HG03520 (cell line): ENCODE measurements at regions not wholly inside any gene's neighbourhood (a gene's known extent, or its start where the extent isn't known, plus 50 kb on each side); places are given as distances from the start of the nearest gene placed in this dataset.

Experiments used
- ATAC-seq: cut with Tn5 transposase; IDR thresholded peaks from one replicate; pipeline ENCODE4 v1.9.1; 2021; ENCODE audit warnings: mild to moderate bottlenecking, moderate library complexity; ENCODE audit not compliant: unreplicated experiment

DNA sequence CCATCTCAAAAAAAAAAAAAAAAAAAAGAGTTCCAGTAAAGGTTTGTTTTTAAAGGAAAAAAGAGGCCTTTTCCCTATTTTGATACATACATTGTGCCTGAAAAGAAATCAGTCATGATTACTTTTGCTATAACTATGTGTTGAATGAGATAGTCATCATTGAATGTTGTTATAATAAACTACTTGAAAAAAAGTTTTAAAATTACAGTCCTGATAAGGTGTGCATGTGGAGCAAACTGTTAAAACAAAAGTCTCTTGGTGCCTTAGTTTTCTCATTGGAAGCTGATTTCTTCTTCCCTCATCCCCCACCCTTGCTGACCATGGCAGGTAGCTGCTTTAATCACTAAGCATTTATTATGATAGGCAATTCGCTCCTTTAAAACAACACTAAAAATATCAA is 172.3 kb upstream of the TBCA start:
- ATAC-seq = no peak

DNA sequence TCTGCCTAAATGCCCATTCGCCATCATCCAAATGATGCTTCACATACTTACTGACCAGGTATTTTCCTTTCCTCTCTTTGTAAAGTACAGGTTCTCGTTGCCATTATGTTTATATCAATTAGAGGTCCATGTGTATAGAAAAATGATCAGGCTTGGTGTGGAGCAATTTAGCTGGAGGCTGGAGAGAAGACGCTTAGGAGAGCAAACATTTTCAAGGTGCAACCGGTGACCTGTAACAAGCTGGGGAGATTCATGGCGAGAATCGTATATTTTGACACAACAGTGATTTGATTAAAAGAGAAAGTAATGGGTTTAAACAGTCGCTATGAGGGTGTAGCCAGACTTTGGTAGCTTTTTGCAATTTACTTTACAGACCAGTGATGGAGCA is 170.9 kb upstream of the TBCA start:
- no peak for ATAC-seq

DNA sequence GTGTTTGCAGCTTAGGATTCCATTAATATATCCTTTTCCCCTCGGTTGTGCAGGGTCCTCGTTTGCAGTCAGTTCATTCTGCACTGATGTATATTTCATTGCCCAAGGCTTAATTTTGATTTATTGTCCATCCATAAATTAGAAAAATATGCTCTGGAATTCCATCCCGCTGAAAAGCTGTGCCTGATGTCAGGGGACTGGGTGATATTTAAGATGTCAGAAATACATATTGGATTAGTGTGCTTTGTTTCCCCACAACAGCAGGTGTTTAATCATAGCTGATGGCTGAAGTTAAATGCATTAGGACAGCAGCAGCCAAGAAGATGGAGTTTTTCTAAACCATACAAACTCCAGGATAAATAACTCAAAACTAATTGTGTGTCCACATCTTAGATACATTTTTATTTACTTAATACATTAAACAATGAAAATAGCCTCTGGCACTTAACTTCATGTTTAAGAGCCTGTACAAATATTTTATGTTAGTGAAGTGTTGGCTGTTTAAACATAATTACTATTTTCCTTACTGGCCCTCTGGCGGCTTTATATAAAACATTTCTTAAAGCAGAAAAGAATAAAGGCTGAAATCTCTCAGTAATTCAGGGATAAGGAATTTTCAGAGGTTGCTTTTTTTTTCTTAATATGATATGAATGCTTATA is 170.4 kb upstream of the TBCA start:
- no peak for ATAC-seq

DNA sequence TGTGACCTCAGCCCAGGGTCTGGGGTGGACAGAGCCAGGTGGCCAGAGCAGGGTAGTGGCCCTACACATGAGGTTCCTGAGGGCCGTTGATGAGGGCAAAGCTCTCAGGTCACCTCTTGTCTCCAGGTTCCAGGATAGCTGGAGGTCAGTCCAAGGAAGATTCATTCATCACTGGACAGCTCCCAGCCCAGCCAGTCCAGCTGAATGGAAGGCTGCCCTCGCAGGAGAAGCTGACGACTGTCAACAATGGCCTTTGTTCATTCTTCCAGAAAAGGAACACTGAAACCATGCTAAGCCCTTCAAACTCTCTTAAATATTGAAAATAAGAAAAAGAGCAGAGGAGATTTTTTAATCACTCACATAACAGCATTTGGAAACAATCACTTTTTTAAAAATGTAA is 169.7 kb upstream of the TBCA start:
- no peak for ATAC-seq

DNA sequence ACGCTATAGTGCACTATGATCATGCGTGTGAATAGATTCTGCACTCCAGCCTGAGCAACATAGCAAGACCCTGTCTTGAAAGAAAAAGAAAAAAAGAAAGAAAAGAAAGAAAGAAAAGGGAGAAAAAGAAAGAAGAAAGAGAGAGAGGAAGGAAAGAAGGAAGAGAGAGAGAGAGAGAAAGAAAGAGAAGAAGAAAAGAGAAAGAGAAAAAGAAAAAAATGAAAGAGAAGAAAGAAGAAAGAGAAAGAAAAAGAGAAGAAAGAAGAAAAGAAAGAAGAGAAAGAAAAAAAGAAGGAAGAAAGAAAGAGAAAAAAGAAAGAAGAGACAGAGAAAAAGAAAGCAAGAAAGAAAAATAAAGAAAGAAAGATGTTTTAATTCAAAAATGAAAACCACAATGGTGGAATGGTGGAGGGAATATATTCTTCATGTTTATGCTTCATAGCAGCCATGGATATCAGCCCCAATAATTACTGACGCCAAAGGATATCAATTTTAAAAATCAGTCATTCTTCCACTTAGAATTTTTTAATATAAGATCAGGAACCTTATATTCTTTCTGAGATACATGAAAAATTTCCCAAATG is 168.7 kb upstream of the TBCA start:
- no peak for ATAC-seq

DNA sequence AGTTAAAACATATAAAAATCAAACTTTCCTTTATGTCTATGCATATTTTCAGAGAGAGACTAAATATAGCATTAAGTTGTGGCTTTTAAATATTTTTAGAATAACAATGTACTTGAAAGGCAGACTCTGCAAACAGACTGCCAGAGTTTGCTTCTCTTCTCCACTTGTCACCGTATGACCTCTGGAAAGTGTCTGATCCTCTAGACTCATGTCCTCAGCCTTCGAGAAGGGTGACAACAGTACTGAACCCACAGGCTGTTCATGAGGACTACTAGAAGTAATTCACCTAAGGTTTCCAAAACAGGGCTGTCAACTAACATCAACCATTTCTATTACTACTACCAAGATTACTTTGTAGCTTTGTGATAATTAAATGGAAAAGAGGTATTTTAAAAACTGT is 167.7 kb upstream of the TBCA start:
- no peak for ATAC-seq

DNA sequence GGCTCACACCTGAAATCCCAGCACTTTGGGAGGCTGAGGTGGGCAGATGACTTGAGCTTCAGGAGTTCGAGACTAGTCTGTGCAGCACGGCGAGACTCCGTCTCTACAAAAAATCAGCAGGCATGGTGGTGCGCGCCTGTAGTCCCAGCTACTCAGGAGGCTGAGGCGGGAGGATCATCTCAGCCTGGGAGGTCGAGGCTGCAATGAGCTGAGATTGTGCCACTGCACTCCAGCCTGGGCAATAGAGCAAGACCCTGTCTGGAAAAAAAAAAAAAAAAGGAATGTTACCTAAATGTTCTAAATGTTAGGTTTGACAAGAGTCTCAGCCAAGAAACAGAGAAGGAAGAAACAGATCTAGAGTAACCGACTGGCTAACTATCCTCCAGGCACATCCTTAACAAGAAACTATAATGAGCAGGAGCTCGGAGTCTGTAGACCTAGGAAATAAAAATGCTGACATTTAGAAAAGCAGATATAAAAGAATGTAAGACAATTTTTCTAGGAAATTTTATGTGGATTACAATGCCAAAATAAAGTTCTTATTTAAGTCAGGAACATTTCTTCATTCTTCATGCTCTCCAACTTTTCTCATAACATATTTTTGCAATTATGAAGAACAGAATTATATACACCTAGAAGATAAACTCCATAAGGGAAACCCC is 166.6 kb upstream of the TBCA start:
- ATAC-seq = no peak

DNA sequence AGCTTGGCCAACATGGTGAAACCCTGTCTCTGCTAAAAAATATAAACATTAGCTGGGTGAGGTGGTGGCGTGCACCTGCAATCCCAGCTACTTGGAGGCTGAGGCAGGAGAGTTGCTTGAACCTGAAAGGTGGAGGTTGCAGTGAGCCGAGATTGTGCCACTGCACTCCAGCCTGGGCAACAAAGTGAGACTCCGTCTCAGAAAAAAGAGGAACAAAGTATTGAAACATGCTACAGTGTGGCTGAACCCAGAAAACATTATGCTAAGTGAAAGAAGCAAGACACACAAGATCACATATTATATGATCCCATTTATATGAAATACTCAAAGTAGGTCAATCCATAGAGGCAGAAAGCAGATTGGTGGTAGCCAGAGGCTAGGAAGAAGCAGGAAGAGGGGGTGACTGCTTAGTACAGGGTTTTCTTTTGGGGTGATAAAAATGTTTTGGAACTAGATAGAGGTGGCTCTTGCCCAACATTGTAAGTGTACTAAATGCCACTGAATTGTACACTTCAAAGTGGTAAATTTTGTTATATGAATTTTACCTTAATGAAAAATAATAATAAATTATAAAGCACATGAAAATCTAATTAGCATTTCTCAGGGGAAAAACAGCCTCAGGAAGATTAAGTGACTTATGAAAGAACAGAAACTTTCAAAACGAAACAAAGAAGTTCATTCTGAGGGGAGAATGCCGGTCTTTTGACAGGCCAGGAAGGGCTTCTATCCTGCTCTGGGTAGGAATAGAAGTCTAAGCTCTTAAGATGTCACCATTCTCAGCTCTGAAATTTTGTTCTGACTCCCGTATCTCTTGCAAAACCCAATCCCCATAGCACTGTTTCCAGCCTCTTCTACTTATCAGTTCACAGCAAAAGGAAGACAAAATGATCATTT is 161.1 kb upstream of the TBCA start:
- peak; percentile 92 for ATAC-seq

DNA sequence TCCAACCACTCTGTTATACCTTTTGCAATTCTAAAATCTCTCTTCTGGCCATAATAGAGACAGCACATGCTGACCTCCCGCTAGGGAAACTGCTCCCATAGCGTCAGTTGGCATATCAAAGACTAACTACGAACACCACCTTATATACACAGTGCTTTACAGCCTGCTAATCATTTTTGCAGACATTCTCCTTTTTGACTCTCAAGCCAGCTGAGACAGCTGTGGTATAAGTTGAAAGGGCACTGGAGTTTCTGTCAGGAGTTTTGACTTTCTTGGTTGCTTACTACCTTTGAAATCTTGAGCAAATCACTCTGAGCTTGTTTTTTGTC is 160.2 kb upstream of the TBCA start:
- ATAC-seq = no peak

DNA sequence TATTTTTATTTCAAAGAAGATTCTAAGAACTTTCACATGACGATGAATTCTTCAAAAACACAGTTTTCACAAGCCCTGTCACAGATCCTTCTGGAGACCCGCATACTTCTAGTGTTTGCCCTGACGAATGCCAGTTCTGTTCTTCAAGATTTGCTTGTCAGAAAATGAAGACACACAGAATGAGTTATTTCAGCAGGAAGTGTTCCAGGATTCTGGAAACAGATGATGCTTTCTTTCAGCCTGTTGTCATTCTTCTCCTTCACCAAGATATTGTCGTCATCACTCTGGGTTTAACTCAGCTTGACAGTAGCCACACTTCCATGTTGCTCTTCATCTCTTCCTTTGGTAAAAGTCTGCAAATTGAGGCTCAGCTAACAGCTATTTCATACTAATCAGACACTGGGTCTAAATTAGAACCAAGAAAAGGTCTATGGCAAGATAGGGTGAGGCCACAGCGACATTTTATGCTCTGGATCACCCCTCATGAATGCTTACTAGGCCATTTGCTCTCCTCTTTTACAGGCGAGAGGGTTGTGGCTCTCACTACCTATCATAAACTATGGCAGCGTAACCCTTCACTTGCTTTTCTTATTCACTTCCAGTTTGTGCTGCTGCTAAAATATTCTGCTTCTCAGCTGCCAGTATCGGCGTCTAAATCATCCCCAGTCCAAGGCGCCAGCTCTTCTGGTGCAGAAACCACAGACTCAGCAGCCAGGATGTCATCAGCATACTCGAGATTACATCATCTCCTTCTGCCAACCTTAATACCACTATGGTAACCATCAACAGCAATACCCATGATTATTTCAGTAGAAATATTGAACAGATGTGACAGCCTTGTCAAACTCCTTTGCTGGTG is 159.6 kb upstream of the TBCA start:
- no peak for ATAC-seq

DNA sequence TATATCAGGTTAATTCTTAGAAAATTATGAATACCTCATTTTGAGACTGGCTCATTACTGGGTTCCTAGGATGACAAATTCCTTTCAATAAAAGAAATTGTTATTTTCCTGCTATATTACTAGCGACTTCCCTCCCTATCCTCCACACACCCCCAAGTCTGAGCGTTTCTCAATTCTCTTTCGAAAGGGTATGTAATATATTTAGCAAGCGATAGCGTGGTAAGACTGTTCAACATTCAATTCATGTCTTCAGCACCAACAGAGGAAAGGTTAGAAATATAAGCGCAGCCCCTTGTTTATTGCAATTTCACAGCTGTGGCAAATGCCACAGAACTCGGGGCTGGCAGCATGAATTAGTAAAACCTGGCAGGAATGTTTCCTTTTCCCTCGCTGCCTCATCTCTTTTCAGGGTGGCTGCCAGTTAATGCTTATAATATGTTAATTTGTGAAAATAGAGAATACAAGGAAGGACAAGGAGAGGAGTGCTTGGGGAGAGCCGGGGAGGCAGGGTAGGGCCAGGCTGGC is 152.7 kb upstream of the TBCA start:
- no peak for ATAC-seq

DNA sequence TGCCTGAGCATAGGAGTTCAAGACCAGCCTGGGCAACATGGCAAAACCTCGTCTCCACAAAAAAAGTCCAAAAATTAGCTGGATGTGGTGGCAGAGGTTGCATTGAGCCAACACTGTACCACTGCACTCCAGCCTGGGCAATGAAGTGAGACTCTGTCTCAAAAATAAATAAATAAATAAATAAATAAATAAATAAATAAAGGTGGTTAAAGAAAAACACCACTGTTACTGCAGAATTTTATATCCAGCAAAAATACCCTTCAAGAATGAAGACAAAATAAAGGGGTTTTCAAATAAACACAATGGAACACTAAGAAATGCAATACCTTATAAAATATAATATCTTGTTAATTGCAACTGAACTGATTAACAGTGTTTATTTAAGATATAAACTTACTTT is 150.2 kb upstream of the TBCA start:
- ATAC-seq = no peak

DNA sequence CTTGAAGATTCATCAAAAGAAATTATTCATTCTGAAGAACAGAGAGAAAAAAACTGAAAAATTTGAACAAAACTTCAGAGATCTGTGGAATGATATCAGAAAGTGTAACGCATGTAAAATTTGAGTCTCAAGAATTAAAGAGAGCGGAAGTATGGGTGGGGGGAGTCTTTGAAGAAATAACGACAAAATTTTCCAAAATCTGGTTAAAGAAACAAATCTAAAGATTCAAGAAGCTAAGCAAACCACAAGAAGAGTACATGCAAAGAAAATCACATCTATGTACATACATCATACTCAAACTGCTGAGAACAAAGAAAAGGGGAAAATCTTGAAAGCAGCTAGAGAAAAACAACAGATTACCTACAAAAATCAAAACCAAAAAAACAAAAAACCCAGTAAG is 149.4 kb upstream of the TBCA start:
- no peak for ATAC-seq

DNA sequence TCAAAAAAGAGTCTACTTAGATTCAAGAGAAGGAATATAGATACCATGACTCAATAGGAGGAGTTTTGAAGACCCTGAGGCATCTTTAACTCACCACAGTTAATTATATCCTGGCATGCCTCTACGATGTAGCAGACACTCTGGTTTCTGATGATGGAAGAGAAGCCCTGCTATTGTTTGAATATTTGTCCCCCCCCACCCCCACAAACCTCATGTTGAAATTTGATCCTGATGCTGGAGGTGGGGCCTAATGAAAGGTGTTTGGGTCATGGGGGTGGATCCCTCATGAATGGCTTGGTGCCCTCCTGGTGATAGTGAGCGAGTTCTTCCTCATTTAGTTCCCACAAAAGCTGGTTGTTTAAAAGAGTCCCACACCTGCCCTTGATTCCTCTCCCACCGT is 147.9 kb upstream of the TBCA start:
- ATAC-seq = no peak

DNA sequence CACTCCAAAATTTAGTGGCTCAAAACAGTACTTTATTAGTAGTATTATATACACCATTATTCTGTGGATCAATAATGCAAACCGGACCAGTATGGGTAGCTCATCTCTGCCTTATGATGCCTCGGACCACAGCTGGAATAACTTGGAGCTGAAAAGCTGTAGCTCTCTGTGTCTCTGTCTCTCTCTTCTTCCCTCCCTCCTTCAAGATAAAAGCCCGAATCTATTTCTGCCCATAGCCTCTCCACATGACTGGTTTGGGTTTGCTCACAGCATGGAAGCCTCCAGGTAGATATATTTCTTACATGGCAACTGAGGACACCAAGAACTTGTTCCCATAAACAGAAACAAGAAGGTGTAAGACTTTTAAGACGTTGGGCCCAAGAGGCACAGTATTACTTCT is 147.5 kb upstream of the TBCA start:
- ATAC-seq = no peak

DNA sequence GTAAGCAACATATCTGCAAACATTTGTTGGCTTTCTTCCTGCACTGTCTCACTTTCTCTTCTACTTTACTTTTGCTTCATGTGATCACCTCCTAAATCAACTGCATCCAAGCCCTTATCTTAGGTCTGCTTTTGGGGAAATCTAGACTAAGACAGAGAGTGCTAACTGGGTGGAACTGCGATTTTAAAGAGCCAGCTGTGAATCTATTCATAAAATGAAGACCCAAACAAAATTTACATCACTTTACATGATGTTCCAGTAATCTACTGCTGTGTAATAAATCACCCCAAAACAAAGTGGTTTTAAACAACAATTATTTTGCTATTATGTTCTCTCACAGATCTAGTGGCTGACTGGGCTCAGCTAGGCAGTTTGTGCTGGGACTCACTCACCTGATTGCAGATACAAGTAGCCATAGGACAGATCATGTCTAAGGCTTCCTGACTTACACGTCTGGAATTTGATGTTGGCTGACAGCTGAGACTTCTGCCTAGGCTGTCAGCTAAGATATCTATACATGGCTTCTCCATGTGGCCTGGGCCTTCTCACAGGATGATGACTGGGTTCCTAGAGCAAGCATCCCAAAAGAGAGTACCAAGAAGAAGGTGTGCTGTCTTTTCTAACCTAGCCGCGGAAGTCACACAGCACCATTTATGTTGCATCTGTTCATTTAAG is 145.1 kb upstream of the TBCA start:
- ATAC-seq = no peak

DNA sequence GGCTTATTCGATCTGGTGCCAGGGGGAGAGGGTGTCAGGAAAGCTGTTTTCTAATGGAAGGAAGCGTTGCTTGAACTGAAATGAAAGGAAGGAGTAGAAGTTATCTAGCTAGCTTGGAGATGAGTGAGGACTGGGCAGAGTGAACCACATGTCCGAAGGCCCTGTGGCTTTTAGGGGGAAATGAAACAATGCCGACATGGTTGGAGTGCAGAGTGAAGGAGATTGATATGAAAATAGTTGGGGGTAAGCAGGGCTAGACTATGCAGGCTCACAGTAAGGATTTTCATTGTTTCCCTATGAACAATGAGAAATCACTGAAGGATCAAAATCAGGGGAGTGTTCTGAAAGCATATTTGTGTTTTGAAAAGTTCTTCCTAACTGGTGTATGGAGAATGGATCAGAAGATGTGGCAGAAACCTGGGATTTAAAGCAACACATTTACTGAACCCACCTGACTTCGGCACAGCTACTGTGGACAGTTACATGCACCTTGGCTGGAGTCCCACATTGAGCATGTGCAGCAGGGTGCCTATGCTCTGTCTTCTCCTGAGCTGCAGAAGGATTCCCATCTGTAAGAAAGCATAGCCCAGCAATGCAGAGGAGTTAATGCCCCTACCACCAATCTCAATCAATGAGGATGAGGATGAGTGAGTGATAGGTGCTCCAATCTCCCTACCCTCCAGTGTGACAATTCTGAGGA is 144.4 kb upstream of the TBCA start:
- no peak for ATAC-seq

DNA sequence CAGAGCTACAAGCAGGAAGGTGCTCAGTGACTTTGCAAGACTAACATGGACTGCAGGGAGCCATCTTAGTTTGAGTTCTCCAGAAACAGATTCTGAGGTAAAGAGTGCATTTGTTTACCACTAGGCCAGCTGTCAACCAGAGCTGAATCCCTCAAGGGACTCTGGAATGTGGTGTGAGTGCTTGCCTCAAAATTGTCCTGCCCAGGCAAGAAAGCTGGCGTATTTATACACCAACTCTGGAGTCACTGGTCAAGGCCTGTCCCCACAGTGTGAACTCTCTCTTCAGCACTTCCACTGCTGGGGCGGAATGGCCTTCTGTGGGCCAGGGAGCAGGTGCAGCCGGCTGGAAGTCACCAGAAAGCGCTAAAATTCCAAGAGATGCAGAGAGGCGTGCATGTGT is 139.2 kb upstream of the TBCA start:
- no peak for ATAC-seq

DNA sequence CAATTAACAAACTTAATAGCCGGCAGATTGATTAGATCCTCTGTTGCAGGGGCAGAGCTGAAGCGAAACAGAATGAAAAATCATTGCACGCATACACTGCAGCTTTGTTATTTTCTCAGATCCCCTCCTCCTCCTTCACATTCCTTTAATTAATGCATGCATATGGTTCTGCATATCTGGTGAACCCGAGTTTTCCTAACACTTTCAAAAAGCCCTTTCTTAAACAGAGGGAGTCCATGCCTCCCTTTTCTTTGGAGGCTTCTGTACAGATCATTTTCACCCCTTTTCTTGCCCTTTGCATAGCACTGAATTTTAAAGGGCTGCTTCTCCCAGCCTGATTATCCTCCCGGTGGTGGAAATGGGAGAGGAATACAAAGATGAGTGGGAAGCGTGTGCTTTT is 136.6 kb upstream of the TBCA start:
- ATAC-seq = no peak
